ENCODE measurements at regions not wholly inside any gene's neighbourhood (a gene's known extent, or its start where the extent isn't known, plus 50 kb on each side); places are given as distances from the start of the nearest gene placed in this dataset.
"Not testable (repeated sequence)": the region's sequence is repeated elsewhere in the genome, so short reads cannot be mapped to it uniquely, and the experiment has no call there.

DNA sequence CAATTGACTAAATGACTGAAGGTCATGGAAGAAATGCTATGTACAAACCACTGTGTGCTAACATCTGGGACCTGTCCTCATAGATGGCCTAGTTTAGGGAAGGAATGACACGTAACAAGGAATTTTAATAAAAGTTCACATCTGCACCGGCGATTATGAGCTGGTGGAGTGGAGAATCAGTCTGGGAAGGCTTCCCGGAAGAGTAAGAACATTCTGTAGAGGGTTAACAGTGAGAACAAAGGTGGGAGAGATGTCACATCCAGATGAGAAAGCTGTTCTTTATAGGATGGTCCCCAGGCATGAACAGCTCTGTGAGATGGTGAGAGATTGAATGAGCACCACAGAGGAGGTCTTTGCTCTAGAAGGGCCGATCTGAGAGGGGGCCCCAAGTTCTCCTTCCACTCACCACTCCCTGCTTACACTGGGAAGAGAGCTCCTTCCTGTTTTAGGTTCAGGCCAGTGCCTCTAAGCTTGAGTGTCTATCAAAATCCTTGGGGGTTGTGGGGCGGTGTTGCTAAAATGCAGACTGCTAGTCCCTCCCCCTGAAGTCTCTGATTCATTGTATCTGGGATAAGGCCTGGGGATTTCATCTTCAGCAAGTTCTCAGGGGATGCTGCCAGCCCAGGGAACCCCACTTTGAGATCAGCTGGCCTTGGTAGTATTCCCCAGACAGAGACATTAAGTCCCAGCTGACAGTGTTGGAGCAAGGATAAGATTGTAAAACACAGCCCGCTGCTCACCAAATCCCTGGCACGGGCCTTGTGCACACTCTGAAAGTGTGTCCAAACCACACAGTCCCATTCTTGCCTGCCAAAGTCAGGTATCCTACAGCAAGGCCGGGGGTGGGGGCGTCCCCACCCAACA is 294.7 kb upstream of the MAF start:
- DNase-seq (ENCODE audit: low spot score), result no peak

DNA sequence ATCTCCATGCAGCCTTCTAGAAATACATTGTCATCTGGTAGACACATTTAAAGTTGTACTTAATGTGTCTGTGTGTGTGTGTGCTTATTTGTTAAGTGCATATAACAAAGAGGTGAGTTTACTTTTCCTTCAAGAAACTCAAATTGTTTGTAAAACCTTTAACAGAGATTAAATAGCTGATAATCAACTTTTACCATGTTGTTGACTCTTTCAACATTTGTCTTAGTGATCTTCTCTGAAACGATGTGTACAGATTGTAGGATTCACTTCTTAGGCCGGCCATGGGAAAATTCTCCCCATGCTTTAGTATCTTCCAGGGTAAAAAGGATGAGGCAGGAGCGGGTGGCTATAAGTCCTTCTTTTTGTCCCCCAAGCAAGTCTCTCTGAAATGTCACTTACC is 292.9 kb upstream of the MAF start:
- DNase-seq (ENCODE audit: low spot score), result no peak

DNA sequence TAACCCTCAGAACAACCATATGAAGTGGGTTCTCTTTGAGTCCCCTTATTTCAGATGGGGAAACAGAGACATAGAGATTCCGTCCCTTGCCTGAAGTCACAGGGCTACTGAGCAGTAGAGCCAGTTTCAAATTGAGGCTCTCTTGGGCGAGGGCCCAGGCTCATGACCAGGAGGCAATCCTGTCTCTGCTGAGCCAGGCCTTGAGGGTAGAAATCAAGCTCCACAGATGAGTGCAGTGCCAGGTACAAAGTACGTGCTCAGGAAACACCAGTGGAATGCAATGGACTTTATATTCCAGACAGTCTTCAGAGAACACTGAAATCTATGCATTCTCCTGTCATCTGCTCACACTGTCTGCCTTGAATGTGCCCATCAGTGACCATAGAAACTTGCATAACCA is 291.7 kb upstream of the MAF start:
- DNase-seq (ENCODE audit: low spot score), result no peak

DNA sequence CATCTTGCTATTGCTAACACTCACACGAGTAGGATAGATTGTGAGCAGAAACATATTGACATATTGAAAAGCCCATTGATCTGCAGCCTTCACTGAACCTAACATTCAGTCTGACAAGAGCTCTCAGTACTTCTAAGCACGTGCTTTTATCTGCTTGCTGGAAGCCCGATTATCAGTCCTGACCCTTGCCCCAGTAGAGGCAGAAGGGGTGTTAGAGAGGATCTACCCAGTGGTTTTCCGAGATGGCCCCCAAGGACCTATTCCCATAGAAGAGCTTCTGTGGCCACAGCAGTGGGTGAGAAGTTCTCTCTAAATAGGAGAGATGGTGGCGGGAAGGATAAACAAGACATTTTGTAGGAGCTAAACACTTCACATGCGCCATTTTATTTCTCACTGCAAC is 290.9 kb upstream of the MAF start:
- DNase-seq (ENCODE audit: low spot score), result no peak

DNA sequence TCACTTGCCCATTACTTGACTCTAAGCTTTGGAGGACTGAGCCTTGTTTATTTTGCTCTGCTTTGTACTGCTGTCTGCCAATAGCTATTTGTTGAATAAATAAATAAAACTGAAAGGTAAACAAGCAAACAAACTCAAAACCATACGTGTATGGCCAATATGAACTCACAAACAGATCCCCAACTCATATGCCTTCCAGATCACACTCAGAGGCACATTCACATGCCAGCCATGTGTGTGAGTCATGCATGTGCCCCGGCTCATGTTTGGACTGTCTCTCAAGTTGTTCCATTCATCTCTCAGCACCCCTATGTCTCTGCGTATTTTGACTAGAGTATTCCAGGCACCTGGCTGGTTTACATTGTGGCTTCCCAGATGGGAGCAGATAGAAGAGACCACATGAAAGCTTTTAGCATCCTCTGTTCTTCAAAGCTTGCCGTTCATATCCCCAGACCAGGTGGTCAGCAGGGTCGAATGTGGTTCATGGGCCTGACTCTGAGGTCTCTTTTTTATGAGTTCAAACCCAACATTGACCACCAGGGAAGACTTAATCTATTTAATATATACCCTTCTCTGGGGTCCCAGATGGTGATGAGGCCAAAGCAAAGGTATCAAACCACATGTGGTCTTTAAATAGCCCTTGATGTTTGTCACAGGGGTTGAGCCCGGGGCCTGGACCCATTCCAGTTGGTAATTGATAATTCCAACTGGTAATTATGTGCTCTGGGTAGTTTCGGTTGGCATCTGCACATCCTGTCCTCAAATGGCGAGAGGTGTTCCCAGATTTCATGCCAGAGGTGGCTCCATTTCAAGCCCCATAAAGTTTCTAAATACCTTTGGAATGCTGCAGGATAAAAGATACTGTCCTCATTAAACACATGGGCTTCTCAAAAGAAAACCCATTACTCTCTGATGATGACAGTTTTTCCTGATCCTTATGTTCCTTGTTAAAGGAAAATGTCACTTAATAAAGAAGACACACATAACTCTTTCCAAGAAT is 287.3 kb upstream of the MAF start:
- DNase-seq (ENCODE audit: low spot score), result no peak

DNA sequence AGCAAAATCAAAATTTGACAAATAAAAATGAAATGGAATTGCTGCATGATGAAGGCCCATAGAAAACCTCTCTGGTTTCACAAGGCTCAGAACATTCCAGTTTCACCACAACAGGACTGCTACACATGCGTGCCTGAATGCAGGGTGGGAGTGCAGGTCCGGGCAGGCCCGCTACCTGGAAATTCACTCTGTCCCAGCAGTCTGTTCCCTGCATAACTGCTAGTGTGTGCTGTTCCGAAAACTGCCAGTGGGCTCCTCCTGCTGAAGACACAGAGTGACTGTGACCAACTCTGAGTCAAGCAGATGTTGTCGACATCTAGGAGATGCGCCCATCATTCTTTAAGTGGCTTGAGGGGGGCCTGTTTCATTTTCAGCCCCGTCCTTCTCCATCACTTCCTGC is 284.8 kb upstream of the MAF start:
- no peak for DNase-seq (ENCODE audit: low spot score)

DNA sequence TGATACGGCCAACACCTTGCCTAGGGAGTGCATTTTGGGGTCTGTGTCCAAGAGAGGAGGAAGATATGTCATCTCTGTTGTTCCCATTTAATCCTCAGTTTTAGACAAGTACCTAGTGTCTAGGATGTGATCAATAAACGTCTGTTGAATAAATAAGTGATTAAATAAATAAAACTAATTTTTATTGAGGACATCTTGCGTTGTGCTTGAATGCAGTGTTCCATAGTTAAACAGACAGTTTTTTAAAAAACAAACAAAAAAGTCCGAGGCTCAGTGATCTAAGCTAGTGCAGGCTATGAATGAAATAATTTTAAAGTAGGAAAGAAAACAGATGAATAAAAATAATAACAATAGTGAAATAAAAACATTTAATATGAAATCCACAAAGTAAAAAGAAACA is 283.0 kb upstream of the MAF start:
- no peak for DNase-seq (ENCODE audit: low spot score)

DNA sequence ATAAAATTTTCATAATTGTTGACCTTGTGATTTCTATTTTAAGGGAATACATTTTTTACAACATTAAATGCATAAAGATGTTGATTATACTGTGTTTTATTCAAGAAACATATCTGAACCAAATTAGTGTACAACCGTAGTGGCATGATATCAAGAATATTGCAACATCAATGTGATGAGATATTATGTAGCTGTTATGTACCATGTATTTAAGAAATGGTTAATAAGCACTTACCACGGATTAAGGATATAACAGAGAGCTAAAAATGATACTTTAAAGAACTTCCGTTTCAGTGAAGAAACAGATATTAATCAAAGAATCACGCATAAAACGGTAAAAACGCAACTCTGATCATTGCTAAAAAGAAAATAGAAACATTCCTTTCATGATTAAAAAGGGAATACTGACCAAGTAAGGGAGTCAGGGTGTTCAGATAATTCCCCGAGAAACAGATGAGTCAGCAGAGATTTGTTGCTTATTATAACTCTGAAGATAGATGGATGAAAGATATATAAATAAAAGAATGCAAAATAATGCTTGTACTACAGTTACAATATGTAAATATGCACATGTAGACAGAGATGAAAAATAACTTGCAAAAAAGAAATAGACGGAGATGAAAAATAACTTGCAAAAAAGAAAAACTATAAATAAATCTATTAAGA is 281.9 kb upstream of the MAF start:
- no peak for DNase-seq (ENCODE audit: low spot score)

DNA sequence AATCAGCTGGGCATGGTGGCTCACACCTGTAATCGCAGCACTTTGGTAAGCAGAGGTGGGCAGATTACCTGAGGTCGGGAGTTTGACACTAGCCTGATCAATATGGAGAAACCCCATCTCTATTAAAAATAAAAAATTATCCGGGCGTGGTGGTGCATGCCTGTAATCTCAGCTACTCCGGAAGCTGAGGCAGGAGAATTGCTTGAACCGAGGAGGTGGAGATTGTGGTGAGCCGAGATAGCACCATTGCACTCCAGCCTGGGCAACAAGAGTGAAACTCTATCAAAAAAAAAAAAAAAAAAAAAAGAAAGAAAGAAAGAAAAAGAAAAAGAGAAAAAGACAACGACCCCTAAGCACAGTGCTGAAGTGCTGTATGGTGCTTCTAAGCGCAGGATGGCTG is 280.6 kb upstream of the MAF start:
- not testable (repeated sequence) for DNase-seq (ENCODE audit: low spot score)

DNA sequence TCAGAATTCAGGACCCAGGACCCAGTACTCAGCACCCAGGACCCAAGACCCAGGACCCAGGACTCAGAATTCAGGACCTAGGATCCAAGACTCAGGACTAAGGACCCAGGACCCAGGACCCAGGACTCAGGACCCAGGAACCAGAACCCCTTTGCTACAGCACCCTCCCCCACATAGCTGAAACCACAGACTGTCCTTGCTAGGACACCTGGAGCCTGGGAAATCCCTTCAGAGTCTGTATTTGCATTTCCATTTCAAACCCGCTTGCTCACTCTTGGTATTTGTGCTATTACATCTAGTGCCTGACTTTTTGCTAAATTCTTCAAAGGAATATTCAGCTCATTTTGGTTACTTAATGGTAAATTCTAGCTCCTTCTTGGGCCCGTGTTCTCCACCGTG is 275.8 kb upstream of the MAF start:
- no peak for DNase-seq (ENCODE audit: low spot score)

DNA sequence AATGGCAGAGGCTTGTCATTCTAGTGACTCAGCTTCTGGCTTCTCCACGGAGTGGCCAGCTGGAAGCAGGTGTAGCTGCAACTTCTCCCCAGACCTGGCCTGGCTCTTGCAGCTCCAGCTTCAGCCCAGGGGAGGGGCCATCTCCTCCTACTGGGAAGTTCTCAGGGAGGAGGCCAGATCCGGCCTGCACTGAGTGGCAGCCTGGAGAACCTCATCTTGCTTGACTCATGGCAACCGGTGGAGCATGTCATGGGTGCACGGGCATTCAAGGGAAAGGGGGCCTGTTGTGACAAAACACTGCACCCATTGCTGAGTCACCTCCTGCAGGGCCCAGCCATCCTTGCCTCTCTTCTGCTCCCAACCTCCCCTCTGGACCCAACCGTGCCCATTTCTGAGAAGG is 273.9 kb upstream of the MAF start:
- DNase-seq (ENCODE audit: low spot score), result no peak

DNA sequence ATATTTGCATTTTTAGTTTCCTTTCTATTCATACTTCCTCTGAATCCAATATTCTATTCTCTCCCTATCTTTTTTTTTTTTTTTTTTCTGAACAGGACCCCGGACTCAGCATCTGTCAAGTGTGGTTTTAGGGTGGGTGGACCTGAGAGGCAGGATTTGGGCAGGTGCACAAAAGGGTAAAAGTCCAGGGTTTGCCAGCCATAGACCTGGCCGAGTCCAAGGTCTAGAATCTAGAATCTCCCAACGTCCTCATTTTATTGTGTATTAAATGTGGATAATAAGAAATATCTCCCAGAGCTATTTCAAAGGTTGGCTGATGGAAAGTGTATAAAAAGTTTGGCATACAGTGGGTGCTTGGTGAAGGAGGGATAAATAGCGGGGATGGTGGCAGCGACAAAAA is 273.3 kb upstream of the MAF start:
- no peak for DNase-seq (ENCODE audit: low spot score)

DNA sequence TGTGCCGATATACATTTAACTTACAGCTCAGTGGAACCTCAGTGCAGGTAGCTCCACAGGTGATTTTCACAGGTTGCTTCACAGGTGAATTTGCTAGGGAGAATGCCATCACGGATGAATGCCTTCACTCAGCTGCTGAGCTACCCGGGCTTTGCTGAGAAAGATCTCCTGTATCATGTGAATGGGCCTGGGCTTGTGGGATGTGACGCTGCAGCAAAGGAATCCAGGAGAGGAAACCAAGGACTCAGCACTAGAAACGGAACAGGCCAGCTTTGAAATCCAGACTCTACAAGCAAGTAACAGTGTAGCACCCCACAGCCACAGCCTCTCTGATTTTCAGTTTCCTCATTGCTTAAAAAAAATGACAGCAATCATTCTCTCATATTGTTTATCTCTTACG is 271.4 kb upstream of the MAF start:
- DNase-seq (ENCODE audit: low spot score), result no peak

DNA sequence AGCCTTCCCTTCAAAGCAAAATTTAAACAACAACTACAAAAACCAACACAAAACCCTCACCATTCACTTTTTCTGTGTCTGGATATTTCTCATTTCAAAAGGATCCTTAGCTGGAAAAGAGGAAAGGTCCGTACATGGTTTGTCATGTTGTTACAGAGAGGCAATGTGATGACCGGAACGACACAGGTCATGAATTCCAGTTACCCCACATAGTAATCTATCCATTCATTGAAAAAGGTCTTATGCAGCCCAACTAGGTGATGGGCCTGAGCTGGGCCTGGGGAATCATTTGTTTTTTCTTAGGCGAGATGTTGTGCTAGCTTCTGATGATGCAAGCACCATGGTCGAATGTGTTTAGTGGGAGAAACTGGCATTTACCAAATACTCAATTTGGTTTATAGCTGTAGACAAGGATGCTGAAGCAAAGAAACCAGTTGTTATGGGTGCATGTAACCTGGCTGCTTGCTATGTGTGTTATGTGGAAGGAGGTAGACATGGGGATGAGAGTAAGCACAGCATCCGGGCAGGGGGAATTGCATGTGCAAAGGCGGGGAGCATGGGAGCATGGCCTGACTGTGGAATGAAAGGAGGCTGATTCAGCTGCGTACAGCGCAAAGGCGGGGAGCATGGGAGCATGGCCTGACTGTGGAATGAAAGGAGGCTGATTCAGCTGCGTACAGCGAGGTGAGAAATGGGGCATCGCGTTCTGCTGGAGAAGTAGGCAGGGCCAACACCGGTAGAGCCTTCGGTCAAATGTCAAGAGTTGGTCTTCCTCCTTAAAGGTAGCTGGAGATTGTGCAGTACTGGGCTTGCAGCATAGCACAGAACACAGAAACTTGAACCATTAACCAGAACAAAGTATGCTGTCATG is 269.7 kb upstream of the MAF start:
- no peak for DNase-seq (ENCODE audit: low spot score)

DNA sequence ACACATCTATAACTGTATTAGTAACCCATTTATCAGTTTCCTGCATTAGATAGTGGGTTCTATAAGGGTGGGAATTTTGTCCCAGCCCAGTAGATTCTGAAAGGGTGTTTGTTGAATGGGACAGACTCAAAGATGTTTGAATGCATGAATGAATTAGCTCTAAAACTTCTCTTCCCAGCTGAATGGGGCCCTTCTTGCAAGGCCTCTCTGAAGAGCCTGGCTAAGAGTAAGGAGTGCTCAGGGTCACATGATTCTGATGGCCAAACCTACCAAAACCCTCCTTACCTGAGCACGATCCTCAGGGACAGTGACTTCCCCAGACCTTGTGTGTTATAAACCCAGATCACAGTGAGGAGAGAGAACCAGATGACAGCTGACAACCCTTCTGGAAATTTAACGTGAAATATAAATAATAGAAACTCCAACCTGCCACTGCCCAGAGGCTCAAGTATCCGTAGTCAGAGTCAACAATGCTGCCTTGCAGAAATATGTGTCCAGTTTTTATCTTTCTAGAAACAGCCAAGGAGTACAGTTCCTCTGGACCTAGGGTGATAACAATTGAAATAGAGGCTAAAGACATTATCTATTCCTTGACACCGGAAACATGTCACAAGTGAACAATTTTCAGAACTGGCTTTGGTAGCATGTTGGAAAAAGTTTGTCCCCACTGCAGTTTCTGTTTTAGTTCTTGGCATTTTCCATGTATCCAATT is 268.9 kb upstream of the MAF start:
- no peak for DNase-seq (ENCODE audit: low spot score)

DNA sequence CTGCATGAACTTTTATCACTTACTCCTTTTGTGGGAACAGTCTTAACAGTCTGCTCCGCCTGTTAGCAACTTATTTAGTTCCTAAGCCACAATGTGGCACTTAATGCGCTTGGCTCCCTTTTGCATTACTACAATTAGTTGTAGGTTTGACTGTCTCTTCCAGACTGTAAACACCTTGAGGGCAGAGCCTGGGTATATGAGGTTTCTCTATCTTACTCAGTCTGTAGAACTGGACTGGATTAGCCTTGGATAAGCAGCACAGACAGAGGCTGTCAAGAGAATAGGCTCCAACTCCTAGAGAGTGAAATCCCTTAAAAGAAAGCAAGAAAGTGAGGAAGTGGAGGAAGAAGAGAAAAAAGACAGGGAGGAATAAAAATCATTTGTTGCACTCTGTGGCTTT is 268.3 kb upstream of the MAF start:
- DNase-seq (ENCODE audit: low spot score), result no peak

DNA sequence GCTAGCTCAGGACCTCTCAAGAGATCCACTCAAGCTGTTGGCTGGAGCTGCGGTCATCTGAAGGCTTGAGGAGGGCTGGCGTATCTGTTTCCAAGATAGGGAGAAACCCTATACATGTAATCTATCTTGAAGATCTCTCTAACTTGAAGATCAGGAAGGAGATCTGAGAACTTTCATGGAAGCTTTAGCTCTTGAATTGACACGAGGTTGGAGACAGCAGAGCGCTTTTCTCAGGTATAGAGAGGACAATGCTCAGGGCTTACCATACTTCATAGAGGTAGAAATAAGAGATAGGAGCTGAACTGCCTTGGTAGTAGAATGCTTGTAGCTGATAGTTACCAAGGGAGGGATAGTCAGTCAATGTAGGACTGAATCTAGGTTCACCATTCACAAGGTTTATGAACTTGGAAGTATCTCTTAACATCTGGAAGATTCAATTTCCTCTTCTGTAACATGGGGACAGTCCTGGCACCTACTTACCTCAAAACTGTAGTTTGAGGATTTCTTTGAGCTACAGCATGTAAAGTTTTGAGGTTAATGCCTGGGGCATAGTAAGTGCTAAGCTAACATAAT is 267.0 kb upstream of the MAF start:
- no peak for DNase-seq (ENCODE audit: low spot score)

DNA sequence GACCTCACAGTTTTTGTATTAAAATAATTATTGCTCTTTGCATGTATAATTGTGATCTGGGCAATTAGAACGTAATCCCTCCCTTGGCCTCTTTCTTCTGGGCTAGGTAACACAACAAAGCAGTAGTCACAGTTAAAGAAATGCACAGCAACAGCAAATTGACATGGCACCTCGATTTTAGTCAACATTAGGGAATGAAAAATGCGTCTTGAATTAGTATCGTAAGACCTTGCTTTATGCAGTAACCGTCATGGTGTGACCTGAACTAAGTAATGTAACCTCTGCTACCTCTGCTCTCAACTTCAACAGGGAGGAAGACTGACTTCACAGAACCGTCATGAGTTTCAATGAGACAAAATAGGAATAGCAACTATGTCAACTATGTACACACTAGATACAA is 265.4 kb upstream of the MAF start:
- DNase-seq (ENCODE audit: low spot score), result no peak

DNA sequence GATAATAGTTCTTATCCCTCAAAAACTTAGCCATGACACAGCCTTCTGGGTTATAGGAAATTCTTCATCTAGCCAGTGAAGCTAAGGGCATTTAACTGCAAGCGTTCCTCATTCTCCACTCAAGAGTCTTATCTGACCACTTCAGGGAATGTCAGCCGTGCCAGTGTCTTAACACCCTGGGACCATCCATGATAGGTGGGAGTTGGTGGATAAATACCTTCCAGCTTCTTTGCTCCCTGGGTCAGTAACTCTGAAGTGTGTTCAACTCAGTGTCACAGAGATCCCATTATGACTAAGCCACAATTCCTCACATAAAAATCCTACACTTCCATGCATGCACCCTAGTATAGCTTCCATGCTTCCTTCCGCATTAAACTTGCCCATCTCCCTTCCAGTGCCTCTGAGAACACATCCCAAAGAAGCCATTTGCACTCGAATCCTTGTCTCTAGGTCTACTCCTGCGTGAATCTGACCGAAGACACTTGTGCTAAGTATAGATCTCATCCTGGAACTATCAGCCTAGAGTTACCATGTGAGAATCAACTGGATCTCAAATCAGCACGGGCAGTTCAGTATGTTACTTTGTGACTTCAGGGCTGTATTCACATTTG is 264.3 kb upstream of the MAF start:
- no peak for DNase-seq (ENCODE audit: low spot score)
